ENCODE measurements at regions not wholly inside any gene's neighbourhood (a gene's known extent, or its start where the extent isn't known, plus 50 kb on each side); places are given as distances from the start of the nearest gene placed in this dataset.

DNA sequence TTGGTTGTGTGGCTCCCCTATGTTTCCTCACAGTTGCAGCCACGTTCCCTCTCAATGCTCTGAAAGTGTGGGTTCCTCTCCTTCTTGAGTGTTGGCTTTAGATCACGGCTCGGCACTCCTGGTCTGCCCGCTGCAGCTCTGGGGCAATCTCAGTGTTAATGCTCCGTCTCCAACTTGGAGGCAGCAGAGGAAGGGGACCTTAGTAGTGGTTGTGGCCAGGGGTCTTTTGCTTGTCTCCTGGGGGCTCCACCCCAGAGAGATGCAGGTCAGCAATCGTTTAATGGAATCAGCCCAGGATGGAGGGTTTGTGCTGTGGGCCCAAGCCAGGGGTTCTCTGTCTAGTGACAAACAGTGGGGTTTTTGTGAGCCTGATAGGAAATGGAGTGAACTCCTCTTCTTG, 849.4 kb upstream of the DIAPH2 start (continued):
- TF ChIP-seq, protein P1, sequence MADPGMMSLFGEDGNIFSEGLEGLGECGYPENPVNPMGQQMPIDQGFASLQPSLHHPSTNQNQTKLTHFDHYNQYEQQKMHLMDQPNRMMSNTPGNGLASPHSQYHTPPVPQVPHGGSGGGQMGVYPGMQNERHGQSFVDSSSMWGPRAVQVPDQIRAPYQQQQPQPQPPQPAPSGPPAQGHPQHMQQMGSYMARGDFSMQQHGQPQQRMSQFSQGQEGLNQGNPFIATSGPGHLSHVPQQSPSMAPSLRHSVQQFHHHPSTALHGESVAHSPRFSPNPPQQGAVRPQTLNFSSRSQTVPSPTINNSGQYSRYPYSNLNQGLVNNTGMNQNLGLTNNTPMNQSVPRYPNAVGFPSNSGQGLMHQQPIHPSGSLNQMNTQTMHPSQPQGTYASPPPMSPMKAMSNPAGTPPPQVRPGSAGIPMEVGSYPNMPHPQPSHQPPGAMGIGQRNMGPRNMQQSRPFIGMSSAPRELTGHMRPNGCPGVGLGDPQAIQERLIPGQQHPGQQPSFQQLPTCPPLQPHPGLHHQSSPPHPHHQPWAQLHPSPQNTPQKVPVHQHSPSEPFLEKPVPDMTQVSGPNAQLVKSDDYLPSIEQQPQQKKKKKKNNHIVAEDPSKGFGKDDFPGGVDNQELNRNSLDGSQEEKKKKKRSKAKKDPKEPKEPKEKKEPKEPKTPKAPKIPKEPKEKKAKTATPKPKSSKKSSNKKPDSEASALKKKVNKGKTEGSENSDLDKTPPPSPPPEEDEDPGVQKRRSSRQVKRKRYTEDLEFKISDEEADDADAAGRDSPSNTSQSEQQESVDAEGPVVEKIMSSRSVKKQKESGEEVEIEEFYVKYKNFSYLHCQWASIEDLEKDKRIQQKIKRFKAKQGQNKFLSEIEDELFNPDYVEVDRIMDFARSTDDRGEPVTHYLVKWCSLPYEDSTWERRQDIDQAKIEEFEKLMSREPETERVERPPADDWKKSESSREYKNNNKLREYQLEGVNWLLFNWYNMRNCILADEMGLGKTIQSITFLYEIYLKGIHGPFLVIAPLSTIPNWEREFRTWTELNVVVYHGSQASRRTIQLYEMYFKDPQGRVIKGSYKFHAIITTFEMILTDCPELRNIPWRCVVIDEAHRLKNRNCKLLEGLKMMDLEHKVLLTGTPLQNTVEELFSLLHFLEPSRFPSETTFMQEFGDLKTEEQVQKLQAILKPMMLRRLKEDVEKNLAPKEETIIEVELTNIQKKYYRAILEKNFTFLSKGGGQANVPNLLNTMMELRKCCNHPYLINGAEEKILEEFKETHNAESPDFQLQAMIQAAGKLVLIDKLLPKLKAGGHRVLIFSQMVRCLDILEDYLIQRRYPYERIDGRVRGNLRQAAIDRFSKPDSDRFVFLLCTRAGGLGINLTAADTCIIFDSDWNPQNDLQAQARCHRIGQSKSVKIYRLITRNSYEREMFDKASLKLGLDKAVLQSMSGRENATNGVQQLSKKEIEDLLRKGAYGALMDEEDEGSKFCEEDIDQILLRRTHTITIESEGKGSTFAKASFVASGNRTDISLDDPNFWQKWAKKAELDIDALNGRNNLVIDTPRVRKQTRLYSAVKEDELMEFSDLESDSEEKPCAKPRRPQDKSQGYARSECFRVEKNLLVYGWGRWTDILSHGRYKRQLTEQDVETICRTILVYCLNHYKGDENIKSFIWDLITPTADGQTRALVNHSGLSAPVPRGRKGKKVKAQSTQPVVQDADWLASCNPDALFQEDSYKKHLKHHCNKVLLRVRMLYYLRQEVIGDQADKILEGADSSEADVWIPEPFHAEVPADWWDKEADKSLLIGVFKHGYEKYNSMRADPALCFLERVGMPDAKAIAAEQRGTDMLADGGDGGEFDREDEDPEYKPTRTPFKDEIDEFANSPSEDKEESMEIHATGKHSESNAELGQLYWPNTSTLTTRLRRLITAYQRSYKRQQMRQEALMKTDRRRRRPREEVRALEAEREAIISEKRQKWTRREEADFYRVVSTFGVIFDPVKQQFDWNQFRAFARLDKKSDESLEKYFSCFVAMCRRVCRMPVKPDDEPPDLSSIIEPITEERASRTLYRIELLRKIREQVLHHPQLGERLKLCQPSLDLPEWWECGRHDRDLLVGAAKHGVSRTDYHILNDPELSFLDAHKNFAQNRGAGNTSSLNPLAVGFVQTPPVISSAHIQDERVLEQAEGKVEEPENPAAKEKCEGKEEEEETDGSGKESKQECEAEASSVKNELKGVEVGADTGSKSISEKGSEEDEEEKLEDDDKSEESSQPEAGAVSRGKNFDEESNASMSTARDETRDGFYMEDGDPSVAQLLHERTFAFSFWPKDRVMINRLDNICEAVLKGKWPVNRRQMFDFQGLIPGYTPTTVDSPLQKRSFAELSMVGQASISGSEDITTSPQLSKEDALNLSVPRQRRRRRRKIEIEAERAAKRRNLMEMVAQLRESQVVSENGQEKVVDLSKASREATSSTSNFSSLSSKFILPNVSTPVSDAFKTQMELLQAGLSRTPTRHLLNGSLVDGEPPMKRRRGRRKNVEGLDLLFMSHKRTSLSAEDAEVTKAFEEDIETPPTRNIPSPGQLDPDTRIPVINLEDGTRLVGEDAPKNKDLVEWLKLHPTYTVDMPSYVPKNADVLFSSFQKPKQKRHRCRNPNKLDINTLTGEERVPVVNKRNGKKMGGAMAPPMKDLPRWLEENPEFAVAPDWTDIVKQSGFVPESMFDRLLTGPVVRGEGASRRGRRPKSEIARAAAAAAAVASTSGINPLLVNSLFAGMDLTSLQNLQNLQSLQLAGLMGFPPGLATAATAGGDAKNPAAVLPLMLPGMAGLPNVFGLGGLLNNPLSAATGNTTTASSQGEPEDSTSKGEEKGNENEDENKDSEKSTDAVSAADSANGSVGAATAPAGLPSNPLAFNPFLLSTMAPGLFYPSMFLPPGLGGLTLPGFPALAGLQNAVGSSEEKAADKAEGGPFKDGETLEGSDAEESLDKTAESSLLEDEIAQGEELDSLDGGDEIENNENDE (IDR thresholded peaks at IDR 0.05; ENCODE audit: insufficient replicate concordance, low read length), result no peak
- TF ChIP-seq ASH2L (IDR thresholded peaks at IDR 0.05; ENCODE audit: low read length) (no peak), SIRT6 (IDR thresholded peaks at IDR 0.05; ENCODE audit: low read length) (no peak), NANOG (IDR thresholded peaks at IDR 0.05; ENCODE audit: insufficient read depth, low read depth, low read length, poor library complexity, severe bottlenecking) (no peak)

Measured in H1 (cell line).